HEK293 (cell line): ENCODE measurements at regions not wholly inside any gene's neighbourhood (a gene's known extent, or its start where the extent isn't known, plus 50 kb on each side); places are given as distances from the start of the nearest gene placed in this dataset.

Experiments used
- CTCF ChIA-PET: fragments of 350-600 bp; formaldehyde crosslinking; extraction: SDS; loops from one replicate; lab custom pipeline; 2021; ENCODE audit warnings: antibody characterized with exemption; lab: Yijun Ruan, JAX
- POLR2A ChIA-PET: fragments of 300-600 bp; formaldehyde crosslinking; extraction: SDS; loops from one replicate; lab custom pipeline; 2020; ENCODE audit warnings: antibody characterized with exemption, inconsistent platforms; lab: Yijun Ruan, JAX
- H3K27ac ChIP-seq: fragments of 200-500 bp; sonication (Bioruptor generic); 2 replicates; pipeline ENCODE4 v1.5.1; 2014; ENCODE audit warnings: low read depth, low read length, control low read depth, inconsistent platforms; ENCODE audit errors: extremely low read depth
- H3K36me3 ChIP-seq, 2 experiments: fragments of 200-500 bp in 1 of 2; sonication (Bioruptor generic) in 1 of 2; 1 replicate in 1 of 2; 2 replicates in 1 of 2; pipeline ENCODE4 v1.5.1; 2014 to 2017; ENCODE audit warnings: inconsistent platforms in 2 of 2, low read length in 2 of 2; ENCODE audit not compliant: control insufficient read depth in 2 of 2, insufficient read depth in 1 of 2
- H3K4me1 ChIP-seq: fragments of 200-500 bp; sonication (Bioruptor generic); 2 replicates; pipeline ENCODE4 v1.5.1; 2014; ENCODE audit warnings: mild to moderate bottlenecking, low read length, inconsistent platforms; ENCODE audit not compliant: control insufficient read depth, insufficient read depth
- H3K4me3 ChIP-seq: 2 replicates; pipeline ENCODE4 v1.5.1; 2011; ENCODE audit warnings: low read depth, mild to moderate bottlenecking, control low read depth, low read length, moderate library complexity
- H3K9me3 ChIP-seq: fragments of 200-500 bp; sonication (Bioruptor generic); 2 replicates; pipeline ENCODE4 v1.5.1; 2014; ENCODE audit warnings: low read depth, low read length, inconsistent platforms; ENCODE audit not compliant: control insufficient read depth, insufficient read depth
- BCL11A ChIP-seq: fragments of 450-650 bp; formaldehyde crosslinking; IDR thresholded peaks from 2 replicates; pipeline ENCODE4 v1.5.1; 2016; ENCODE audit warnings: low read depth, missing biosample characterization, missing genetic modification characterization
- GLIS2 ChIP-seq: fragments of 450-650 bp; formaldehyde crosslinking; IDR thresholded peaks from 2 replicates; pipeline ENCODE4 v1.5.1; 2016; ENCODE audit warnings: missing biosample characterization, missing genetic modification characterization
- HOXC10 ChIP-seq: sonication (generic); formaldehyde crosslinking; IDR thresholded peaks from 2 replicates; pipeline ENCODE4 v1.8.1; 2023; ENCODE audit warnings: mild to moderate bottlenecking, missing genetic modification reagents
- KLF9 ChIP-seq: fragments of 450-650 bp; formaldehyde crosslinking; IDR thresholded peaks from 2 replicates; pipeline ENCODE4 v1.5.1; 2016; ENCODE audit warnings: missing biosample characterization, missing genetic modification characterization, low read depth
- PRDM1 ChIP-seq: fragments of 450-650 bp; formaldehyde crosslinking; IDR thresholded peaks from 2 replicates; pipeline ENCODE4; 2016; ENCODE audit warnings: missing biosample characterization, missing genetic modification characterization
- ZFP37 ChIP-seq: fragments of 450-650 bp; formaldehyde crosslinking; IDR thresholded peaks from 2 replicates; pipeline ENCODE4 v1.5.1; 2016; ENCODE audit warnings: missing biosample characterization, missing genetic modification characterization
- ZNF157 ChIP-seq: fragments of 450-650 bp; formaldehyde crosslinking; IDR thresholded peaks from 2 replicates; pipeline ENCODE4 v1.5.1; 2016; ENCODE audit warnings: missing biosample characterization, missing genetic modification characterization
- ZNF175 ChIP-seq: fragments of 450-650 bp; formaldehyde crosslinking; IDR thresholded peaks from 2 replicates; pipeline ENCODE4 v1.5.1; 2016; ENCODE audit warnings: missing biosample characterization, missing genetic modification characterization
- ZNF24 ChIP-seq: fragments of 450-650 bp; formaldehyde crosslinking; IDR thresholded peaks from 2 replicates; pipeline ENCODE4 v1.5.1; 2016; ENCODE audit warnings: missing biosample characterization, missing genetic modification characterization
- ZNF292 ChIP-seq: fragments of 450-650 bp; formaldehyde crosslinking; IDR thresholded peaks from 2 replicates; pipeline ENCODE4 v1.5.1; 2016; ENCODE audit warnings: low read depth, missing biosample characterization, missing genetic modification characterization, borderline replicate concordance
- ZNF394 ChIP-seq: fragments of 450-650 bp; formaldehyde crosslinking; IDR thresholded peaks from 2 replicates; pipeline ENCODE4 v1.5.1; 2016; ENCODE audit warnings: missing biosample characterization, missing genetic modification characterization, mild to moderate bottlenecking, moderate library complexity, borderline replicate concordance
- ZNF433 ChIP-seq: fragments of 450-650 bp; formaldehyde crosslinking; IDR thresholded peaks from 2 replicates; pipeline ENCODE4 v1.5.1; 2016; ENCODE audit warnings: missing biosample characterization, missing genetic modification characterization, low read depth
- ZNF548 ChIP-seq: fragments of 450-650 bp; formaldehyde crosslinking; IDR thresholded peaks from 2 replicates; pipeline ENCODE4 v1.5.1; 2016; ENCODE audit warnings: missing biosample characterization, missing genetic modification characterization
- ZNF571 ChIP-seq: fragments of 450-650 bp; formaldehyde crosslinking; IDR thresholded peaks from 2 replicates; pipeline ENCODE4 v1.5.0; 2017; ENCODE audit warnings: missing biosample characterization, missing genetic modification characterization
- ZNF747 ChIP-seq: fragments of 450-650 bp; formaldehyde crosslinking; IDR thresholded peaks from 2 replicates; pipeline ENCODE4 v1.5.1; 2016; ENCODE audit warnings: missing biosample characterization, missing genetic modification characterization
- ZNF768 ChIP-seq: fragments of 450-650 bp; formaldehyde crosslinking; IDR thresholded peaks from 2 replicates; pipeline ENCODE4 v1.5.1; 2018; ENCODE audit warnings: missing biosample characterization, mild to moderate bottlenecking, missing genetic modification characterization
- ZNF777 ChIP-seq: fragments of 450-650 bp; formaldehyde crosslinking; IDR thresholded peaks from 2 replicates; pipeline ENCODE4 v1.5.1; 2017; ENCODE audit warnings: missing biosample characterization, missing genetic modification characterization, borderline replicate concordance
- ZSCAN30 ChIP-seq: fragments of 450-650 bp; IDR thresholded peaks from 2 replicates; pipeline ENCODE4 v1.5.1; 2018; ENCODE audit warnings: missing biosample characterization, mild to moderate bottlenecking, missing genetic modification characterization, moderate library complexity
- TF ChIP-seq, protein P1 (sequence below): fragments of 450-650 bp; formaldehyde crosslinking; IDR thresholded peaks from 2 replicates; pipeline ENCODE4 v1.5.1; 2017; ENCODE audit warnings: missing biosample characterization, missing genetic modification characterization
- TF ChIP-seq, protein P2 (sequence below): fragments of 450-650 bp; formaldehyde crosslinking; IDR thresholded peaks from 2 replicates; pipeline ENCODE4 v1.5.1; 2016; ENCODE audit warnings: missing biosample characterization, missing genetic modification characterization
- TF ChIP-seq, protein P3 (sequence below): fragments of 450-650 bp; IDR thresholded peaks from 2 replicates; pipeline ENCODE4 v1.5.1; 2018; ENCODE audit warnings: missing biosample characterization, missing genetic modification characterization
- TF ChIP-seq, protein P4 (sequence below): fragments of 450-650 bp; formaldehyde crosslinking; IDR thresholded peaks from 2 replicates; pipeline ENCODE4 v1.5.1; 2016; ENCODE audit warnings: missing biosample characterization, missing genetic modification characterization
- TF ChIP-seq, protein P5 (sequence below): fragments of 450-650 bp; formaldehyde crosslinking; IDR thresholded peaks from 2 replicates; pipeline ENCODE4 v1.5.1; 2016; ENCODE audit warnings: missing biosample characterization, missing genetic modification characterization, low read depth
- TF ChIP-seq, protein P6 (sequence below): sonication (generic); formaldehyde crosslinking; IDR thresholded peaks from 2 replicates; pipeline ENCODE4 v1.8.1; 2022; ENCODE audit warnings: mild to moderate bottlenecking, moderate library complexity, missing genetic modification reagents
- TF ChIP-seq, protein P7 (sequence below): fragments of 450-650 bp; formaldehyde crosslinking; IDR thresholded peaks from 2 replicates; pipeline ENCODE4 v1.5.1; 2016; ENCODE audit warnings: missing biosample characterization, missing genetic modification characterization

DNA sequence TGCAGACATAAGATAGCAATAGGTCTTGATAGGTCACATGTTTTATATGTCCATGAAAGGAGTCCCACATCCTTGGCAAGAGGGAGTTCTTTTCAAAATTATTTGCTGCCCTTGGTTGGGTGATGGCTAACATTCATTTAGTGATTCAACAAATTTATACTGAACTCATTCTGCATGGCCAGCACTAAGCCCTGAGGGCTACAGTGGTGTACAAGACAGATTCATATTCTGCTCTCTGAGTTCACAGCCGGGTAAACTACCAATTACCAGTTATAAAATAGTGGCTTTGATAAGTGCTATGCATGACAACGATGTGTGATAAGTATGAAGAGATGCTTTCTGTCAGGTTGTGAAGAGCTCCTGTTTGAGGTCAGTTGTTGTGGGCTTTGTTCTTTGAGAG, 340.0 kb downstream of the GABRG2 start:
- Histone ChIP-seq H3K4me3 (no peak overlapping the region), H3K9me3 (no peaks in the 10 kb centered on the region), H3K4me1 (no peaks in the 10 kb centered on the region), H3K36me3 (no peaks in the 10 kb centered on the region), H3K27ac (no peak overlapping the region)
- ChIA-PET POLR2A (no interaction called here), CTCF (no interaction called here)
- TF ChIP-seq GLIS2 (tag by site-specific recombination) (no peak), ZNF777 (no peak), ZNF747 (tag by site-specific recombination) (no peak), ZNF175 (tag by site-specific recombination) (no peak), ZFP37 (tag by site-specific recombination) (no peak), ZNF433 (tag by site-specific recombination) (no peak), PRDM1 (tag by site-specific recombination) (no peak)
- TF ChIP-seq, protein P1, sequence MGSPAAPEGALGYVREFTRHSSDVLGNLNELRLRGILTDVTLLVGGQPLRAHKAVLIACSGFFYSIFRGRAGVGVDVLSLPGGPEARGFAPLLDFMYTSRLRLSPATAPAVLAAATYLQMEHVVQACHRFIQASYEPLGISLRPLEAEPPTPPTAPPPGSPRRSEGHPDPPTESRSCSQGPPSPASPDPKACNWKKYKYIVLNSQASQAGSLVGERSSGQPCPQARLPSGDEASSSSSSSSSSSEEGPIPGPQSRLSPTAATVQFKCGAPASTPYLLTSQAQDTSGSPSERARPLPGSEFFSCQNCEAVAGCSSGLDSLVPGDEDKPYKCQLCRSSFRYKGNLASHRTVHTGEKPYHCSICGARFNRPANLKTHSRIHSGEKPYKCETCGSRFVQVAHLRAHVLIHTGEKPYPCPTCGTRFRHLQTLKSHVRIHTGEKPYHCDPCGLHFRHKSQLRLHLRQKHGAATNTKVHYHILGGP (tag by site-specific recombination) = no peak
- TF ChIP-seq, protein P2, sequence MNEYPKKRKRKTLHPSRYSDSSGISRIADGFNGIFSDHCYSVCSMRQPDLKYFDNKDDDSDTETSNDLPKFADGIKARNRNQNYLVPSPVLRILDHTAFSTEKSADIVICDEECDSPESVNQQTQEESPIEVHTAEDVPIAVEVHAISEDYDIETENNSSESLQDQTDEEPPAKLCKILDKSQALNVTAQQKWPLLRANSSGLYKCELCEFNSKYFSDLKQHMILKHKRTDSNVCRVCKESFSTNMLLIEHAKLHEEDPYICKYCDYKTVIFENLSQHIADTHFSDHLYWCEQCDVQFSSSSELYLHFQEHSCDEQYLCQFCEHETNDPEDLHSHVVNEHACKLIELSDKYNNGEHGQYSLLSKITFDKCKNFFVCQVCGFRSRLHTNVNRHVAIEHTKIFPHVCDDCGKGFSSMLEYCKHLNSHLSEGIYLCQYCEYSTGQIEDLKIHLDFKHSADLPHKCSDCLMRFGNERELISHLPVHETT (tag by site-specific recombination) = no peak
- TF ChIP-seq, protein P3, sequence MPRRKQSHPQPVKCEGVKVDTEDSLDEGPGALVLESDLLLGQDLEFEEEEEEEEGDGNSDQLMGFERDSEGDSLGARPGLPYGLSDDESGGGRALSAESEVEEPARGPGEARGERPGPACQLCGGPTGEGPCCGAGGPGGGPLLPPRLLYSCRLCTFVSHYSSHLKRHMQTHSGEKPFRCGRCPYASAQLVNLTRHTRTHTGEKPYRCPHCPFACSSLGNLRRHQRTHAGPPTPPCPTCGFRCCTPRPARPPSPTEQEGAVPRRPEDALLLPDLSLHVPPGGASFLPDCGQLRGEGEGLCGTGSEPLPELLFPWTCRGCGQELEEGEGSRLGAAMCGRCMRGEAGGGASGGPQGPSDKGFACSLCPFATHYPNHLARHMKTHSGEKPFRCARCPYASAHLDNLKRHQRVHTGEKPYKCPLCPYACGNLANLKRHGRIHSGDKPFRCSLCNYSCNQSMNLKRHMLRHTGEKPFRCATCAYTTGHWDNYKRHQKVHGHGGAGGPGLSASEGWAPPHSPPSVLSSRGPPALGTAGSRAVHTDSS (tag by site-specific recombination) = no peak

DNA sequence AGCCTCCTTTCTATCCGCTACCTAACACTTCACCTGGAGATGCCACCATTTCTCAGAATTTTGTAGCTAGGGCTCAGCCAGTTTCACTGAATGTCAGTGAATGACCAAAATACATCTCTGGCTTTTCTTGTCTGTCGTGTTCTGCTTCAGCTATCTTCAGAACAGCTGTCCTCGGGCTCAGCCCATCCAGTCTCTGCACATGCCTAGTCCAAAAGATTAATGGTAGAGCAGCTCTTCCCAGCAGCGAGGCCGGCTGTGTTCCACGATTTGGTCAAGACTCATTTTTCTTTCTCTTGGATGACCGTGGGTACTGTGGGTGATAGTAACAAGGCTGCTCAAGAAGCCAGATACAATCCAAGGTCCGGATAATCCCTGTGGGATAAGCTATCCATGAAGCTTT, 342.8 kb downstream of the GABRG2 start:
- Histone ChIP-seq H3K27ac (no peak overlapping the region), H3K4me1 (no peaks in the 10 kb centered on the region), H3K9me3 (no peaks in the 10 kb centered on the region), H3K36me3 (no peaks in the 10 kb centered on the region), H3K4me3 (no peak overlapping the region)
- POLR2A ChIA-PET = no interaction called here
- CTCF ChIA-PET = interaction anchor here (0.6 kb wide), 1 partner anchor 57 kb away, joined by 3 read pairs; no protein-coding TSS in a partner anchor
- TF ChIP-seq BCL11A (tag by site-specific recombination) (no peak), KLF9 (tag by site-specific recombination) (no peak), ZNF548 (tag by site-specific recombination) (no peak), HOXC10 (CRISPR knock-in tag) (no peak), ZNF24 (tag by site-specific recombination) (no peak), ZSCAN30 (tag by site-specific recombination) (no peak), ZNF292 (tag by site-specific recombination) (no peak), ZNF571 (tag by site-specific recombination) (no peak), ZNF768 (tag by site-specific recombination) (no peak), ZNF394 (no peak), ZNF157 (tag by site-specific recombination) (no peak)
- TF ChIP-seq, protein P4, sequence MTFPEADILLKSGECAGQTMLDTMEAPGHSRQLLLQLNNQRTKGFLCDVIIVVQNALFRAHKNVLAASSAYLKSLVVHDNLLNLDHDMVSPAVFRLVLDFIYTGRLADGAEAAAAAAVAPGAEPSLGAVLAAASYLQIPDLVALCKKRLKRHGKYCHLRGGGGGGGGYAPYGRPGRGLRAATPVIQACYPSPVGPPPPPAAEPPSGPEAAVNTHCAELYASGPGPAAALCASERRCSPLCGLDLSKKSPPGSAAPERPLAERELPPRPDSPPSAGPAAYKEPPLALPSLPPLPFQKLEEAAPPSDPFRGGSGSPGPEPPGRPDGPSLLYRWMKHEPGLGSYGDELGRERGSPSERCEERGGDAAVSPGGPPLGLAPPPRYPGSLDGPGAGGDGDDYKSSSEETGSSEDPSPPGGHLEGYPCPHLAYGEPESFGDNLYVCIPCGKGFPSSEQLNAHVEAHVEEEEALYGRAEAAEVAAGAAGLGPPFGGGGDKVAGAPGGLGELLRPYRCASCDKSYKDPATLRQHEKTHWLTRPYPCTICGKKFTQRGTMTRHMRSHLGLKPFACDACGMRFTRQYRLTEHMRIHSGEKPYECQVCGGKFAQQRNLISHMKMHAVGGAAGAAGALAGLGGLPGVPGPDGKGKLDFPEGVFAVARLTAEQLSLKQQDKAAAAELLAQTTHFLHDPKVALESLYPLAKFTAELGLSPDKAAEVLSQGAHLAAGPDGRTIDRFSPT (tag by site-specific recombination) = no peak
- TF ChIP-seq, protein P5, sequence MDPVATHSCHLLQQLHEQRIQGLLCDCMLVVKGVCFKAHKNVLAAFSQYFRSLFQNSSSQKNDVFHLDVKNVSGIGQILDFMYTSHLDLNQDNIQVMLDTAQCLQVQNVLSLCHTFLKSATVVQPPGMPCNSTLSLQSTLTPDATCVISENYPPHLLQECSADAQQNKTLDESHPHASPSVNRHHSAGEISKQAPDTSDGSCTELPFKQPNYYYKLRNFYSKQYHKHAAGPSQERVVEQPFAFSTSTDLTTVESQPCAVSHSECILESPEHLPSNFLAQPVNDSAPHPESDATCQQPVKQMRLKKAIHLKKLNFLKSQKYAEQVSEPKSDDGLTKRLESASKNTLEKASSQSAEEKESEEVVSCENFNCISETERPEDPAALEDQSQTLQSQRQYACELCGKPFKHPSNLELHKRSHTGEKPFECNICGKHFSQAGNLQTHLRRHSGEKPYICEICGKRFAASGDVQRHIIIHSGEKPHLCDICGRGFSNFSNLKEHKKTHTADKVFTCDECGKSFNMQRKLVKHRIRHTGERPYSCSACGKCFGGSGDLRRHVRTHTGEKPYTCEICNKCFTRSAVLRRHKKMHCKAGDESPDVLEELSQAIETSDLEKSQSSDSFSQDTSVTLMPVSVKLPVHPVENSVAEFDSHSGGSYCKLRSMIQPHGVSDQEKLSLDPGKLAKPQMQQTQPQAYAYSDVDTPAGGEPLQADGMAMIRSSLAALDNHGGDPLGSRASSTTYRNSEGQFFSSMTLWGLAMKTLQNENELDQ (tag by site-specific recombination) = no peak
- TF ChIP-seq, protein P6, sequence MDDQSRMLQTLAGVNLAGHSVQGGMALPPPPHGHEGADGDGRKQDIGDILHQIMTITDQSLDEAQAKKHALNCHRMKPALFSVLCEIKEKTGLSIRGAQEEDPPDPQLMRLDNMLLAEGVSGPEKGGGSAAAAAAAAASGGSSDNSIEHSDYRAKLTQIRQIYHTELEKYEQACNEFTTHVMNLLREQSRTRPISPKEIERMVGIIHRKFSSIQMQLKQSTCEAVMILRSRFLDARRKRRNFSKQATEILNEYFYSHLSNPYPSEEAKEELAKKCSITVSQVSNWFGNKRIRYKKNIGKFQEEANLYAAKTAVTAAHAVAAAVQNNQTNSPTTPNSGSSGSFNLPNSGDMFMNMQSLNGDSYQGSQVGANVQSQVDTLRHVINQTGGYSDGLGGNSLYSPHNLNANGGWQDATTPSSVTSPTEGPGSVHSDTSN (CRISPR knock-in tag) = no peak
- TF ChIP-seq, protein P7, sequence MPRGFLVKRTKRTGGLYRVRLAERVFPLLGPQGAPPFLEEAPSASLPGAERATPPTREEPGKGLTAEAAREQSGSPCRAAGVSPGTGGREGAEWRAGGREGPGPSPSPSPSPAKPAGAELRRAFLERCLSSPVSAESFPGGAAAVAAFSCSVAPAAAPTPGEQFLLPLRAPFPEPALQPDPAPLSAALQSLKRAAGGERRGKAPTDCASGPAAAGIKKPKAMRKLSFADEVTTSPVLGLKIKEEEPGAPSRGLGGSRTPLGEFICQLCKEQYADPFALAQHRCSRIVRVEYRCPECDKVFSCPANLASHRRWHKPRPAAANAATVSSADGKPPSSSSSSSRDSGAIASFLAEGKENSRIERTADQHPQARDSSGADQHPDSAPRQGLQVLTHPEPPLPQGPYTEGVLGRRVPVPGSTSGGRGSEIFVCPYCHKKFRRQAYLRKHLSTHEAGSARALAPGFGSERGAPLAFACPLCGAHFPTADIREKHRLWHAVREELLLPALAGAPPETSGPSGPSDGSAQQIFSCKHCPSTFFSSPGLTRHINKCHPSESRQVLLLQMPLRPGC (tag by site-specific recombination) = no peak
